ENCODE measurements at regions not wholly inside any gene's neighbourhood (a gene's known extent, or its start where the extent isn't known, plus 50 kb on each side); places are given as distances from the start of the nearest gene placed in this dataset.
"Not testable (repeated sequence)": the region's sequence is repeated elsewhere in the genome, so short reads cannot be mapped to it uniquely, and the experiment has no call there.

GRCh38 chr2:35582637-35583036 is 772.9 kb upstream of the CRIM1 start:
- H3K27ac ChIP-seq (ENCODE audit: insufficient read depth, low read depth, low read length, poor library complexity, severe bottlenecking), result no peak overlapping the region
- 92 to 96% methylated on average over 2 to 3 of the region's 4 CpGs for WGBS, 2 experiments

DNA sequence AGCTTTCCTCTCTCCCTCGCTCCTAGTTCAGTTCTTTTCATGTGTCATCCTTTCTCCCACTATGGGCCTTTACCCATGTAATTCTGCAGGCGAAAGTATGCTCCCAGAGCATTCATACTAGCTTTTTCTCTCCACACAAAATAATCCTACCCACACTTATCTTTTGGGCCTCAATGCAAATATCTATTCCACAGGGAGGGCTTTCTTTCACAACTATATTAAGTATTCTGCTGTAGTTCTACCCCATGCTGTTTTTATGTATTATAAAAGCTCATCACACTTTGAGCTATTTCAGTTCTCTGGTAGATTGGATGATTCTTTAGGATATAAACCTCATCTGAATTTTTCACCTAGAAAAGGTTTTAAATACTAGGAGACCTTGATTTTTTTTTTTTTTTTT is 774.6 kb upstream of the CRIM1 start:
- Histone ChIP-seq H3K4me1 (ENCODE audit: control insufficient read depth, insufficient read depth, low read length) (no peaks in the 10 kb centered on the region), H3K4me3 (ENCODE audit: insufficient read depth, low read depth, low read length) (no peak overlapping the region), H3K36me3 (ENCODE audit: control insufficient read depth, insufficient read depth, low read length) (no peaks in the 10 kb centered on the region), H3K27ac (ENCODE audit: insufficient read depth, low read depth, low read length, poor library complexity, severe bottlenecking) (no peak overlapping the region), H3K9me3 (ENCODE audit: control insufficient read depth, low read length) (peaks cover 3% of the 10 kb centered on the region), H3K27me3 (ENCODE audit: control insufficient read depth, insufficient read depth, low read length, poor library complexity, severe bottlenecking) (no peaks in the 10 kb centered on the region)
- 94% methylated on average over 2 of the region's 2 CpGs for WGBS, 2 experiments

More at GRCh38 chr2:35582637-35583036, 772.9 kb upstream of the CRIM1 start:
- Histone ChIP-seq H3K9me3 (ENCODE audit: control insufficient read depth, low read length) (peaks cover 3% of the 10 kb centered on the region), H3K4me1 (ENCODE audit: control insufficient read depth, insufficient read depth, low read length) (no peaks in the 10 kb centered on the region), H3K4me3 (ENCODE audit: insufficient read depth, low read depth, low read length) (no peak overlapping the region), H3K27me3 (ENCODE audit: control insufficient read depth, insufficient read depth, low read length, poor library complexity, severe bottlenecking) (no peaks in the 10 kb centered on the region), H3K36me3 (ENCODE audit: control insufficient read depth, insufficient read depth, low read length) (no peaks in the 10 kb centered on the region)

GRCh38 chr2:35568574-35568973 is 787.0 kb upstream of the CRIM1 start:
- H3K4me1 ChIP-seq (ENCODE audit: control insufficient read depth, insufficient read depth, low read length); H3K4me3 ChIP-seq (ENCODE audit: insufficient read depth, low read depth, low read length); H3K36me3 ChIP-seq (ENCODE audit: control insufficient read depth, insufficient read depth, low read length); H3K27me3 ChIP-seq (ENCODE audit: control insufficient read depth, insufficient read depth, low read length, poor library complexity, severe bottlenecking); H3K27ac ChIP-seq (ENCODE audit: insufficient read depth, low read depth, low read length, poor library complexity, severe bottlenecking); H3K9me3 ChIP-seq (ENCODE audit: control insufficient read depth, low read length): not testable (repeated sequence)
- WGBS, 2 experiments, result 97 to 98% methylated on average over 14 of the region's 14 CpGs

DNA sequence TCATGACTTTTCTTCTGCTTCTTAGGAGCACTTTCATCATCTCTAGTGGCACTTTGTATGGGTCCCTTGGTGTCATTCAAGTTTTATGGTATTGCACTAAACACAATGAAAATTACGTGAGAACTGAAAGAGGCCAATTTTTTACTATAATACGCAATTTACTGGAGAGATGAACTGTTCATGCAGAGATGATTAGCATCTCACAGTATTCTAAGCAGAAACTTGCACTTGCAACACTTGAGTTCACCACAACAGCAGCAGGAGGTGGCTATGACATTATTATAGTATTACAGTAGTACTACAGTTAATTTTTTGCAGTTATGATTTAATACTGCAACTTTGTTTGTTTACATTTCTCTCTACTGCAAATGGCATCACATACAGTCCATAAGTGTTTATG is 793.1 kb upstream of the CRIM1 start:
- no peaks in the 10 kb centered on the region for H3K27me3 ChIP-seq (ENCODE audit: control insufficient read depth, insufficient read depth, low read length, poor library complexity, severe bottlenecking)

DNA sequence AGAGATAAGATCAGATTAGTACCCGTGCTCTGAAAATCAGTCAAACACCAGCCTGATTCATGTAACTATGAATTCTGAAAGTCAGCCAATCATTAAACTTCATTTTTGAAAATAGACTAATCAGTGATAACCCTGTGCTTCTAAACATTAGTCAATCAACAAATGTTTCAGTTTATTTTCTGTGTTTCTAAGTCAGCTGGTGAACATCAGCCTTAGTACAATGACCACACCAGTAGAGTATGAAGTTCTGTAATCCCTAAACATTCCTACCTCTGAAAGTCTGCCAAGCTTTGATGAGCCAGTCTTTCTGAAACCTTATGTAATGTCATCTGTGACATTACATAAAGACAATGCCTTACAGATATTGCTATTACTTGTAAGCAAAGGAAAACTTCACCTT is 807.4 kb upstream of the CRIM1 start:
- no peaks in the 10 kb centered on the region for H3K4me1 ChIP-seq (ENCODE audit: control insufficient read depth, insufficient read depth, low read length)
- H3K27ac ChIP-seq (ENCODE audit: insufficient read depth, low read depth, low read length, poor library complexity, severe bottlenecking), result no peak overlapping the region
- 85 to 95% methylated on average over 1 of the region's 1 CpG for WGBS, 2 experiments
- no peaks in the 10 kb centered on the region for H3K27me3 ChIP-seq (ENCODE audit: control insufficient read depth, insufficient read depth, low read length, poor library complexity, severe bottlenecking)
- H3K4me3 ChIP-seq (ENCODE audit: insufficient read depth, low read depth, low read length), result no peak overlapping the region
- H3K36me3 ChIP-seq (ENCODE audit: control insufficient read depth, insufficient read depth, low read length), result no peaks in the 10 kb centered on the region
- no peaks in the 10 kb centered on the region for H3K9me3 ChIP-seq (ENCODE audit: control insufficient read depth, low read length)

More for the DNA sequence above, 793.1 kb upstream of the CRIM1 start:
- Histone ChIP-seq H3K4me1 (ENCODE audit: control insufficient read depth, insufficient read depth, low read length) (no peaks in the 10 kb centered on the region), H3K4me3 (ENCODE audit: insufficient read depth, low read depth, low read length) (no peak overlapping the region), H3K27ac (ENCODE audit: insufficient read depth, low read depth, low read length, poor library complexity, severe bottlenecking) (no peak overlapping the region), H3K36me3 (ENCODE audit: control insufficient read depth, insufficient read depth, low read length) (no peaks in the 10 kb centered on the region), H3K9me3 (ENCODE audit: control insufficient read depth, low read length) (no peaks in the 10 kb centered on the region)
- 94 to 96% methylated on average over 2 of the region's 2 CpGs for WGBS, 2 experiments

DNA sequence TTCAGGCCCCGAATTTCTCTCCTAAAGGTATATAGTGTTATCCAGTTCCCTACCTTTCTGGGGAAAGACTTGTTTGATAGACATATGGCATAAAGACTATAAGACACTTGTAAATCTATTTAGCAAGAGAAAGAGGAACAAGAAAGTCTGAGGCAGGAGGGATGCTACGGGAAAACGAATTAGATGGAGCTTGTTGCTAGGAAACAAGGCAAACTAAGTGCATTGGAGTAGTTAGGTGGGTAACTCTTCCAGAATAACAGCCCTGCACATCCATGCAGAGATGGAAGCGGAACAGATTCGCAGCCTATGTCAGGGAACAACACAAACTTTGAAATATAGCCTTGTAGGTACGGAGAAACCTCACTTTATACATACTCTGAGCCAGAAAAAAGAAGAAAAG is 810.3 kb upstream of the CRIM1 start:
- Histone ChIP-seq H3K9me3 (ENCODE audit: control insufficient read depth, low read length) (no peaks in the 10 kb centered on the region), H3K27me3 (ENCODE audit: control insufficient read depth, insufficient read depth, low read length, poor library complexity, severe bottlenecking) (no peaks in the 10 kb centered on the region), H3K4me3 (ENCODE audit: insufficient read depth, low read depth, low read length) (no peak overlapping the region), H3K4me1 (ENCODE audit: control insufficient read depth, insufficient read depth, low read length) (no peaks in the 10 kb centered on the region), H3K27ac (ENCODE audit: insufficient read depth, low read depth, low read length, poor library complexity, severe bottlenecking) (no peak overlapping the region), H3K36me3 (ENCODE audit: control insufficient read depth, insufficient read depth, low read length) (no peaks in the 10 kb centered on the region)
- WGBS, 2 experiments, result 91% methylated on average over 5 to 6 of the region's 6 CpGs

DNA sequence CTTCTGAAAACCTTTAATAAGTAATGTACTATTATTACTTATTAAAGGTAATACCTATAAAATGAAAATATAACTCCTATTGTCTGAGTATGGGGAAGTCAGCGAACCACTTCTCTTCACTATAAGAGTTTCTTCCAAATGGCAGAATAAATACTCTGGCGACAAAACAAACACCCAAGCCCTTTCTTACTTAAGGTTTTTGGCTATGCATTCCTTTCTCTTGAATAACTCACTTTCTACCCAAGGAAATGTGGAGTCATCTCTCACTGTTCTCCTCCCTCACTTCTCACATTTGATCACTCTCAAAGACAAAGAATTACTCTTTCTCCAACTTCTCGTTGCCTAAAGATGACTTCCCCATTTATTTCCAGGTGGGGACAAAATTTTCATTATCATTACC is 816.8 kb upstream of the CRIM1 start:
- H3K27ac ChIP-seq (ENCODE audit: insufficient read depth, low read depth, low read length, poor library complexity, severe bottlenecking), result no peak overlapping the region
- 90 to 98% methylated on average over 3 of the region's 3 CpGs for WGBS, 2 experiments

GRCh38 chr2:35530615-35531135 is 824.9 kb upstream of the CRIM1 start:
- H3K27ac ChIP-seq (ENCODE audit: insufficient read depth, low read depth, low read length, poor library complexity, severe bottlenecking), result no peak overlapping the region
- H3K36me3 ChIP-seq (ENCODE audit: control insufficient read depth, insufficient read depth, low read length), result no peaks in the 10 kb centered on the region
- H3K27me3 ChIP-seq (ENCODE audit: control insufficient read depth, insufficient read depth, low read length, poor library complexity, severe bottlenecking), result no peaks in the 10 kb centered on the region
- 92 to 93% methylated on average over 5 of the region's 5 CpGs for WGBS, 2 experiments
- no peak overlapping the region for H3K4me3 ChIP-seq (ENCODE audit: insufficient read depth, low read depth, low read length)
- no peaks in the 10 kb centered on the region for H3K9me3 ChIP-seq (ENCODE audit: control insufficient read depth, low read length)
- H3K4me1 ChIP-seq (ENCODE audit: control insufficient read depth, insufficient read depth, low read length), result no peaks in the 10 kb centered on the region

More for the DNA sequence above, 816.8 kb upstream of the CRIM1 start:
- Histone ChIP-seq H3K36me3 (ENCODE audit: control insufficient read depth, insufficient read depth, low read length) (no peaks in the 10 kb centered on the region), H3K4me3 (ENCODE audit: insufficient read depth, low read depth, low read length) (no peak overlapping the region), H3K9me3 (ENCODE audit: control insufficient read depth, low read length) (no peaks in the 10 kb centered on the region), H3K27me3 (ENCODE audit: control insufficient read depth, insufficient read depth, low read length, poor library complexity, severe bottlenecking) (no peaks in the 10 kb centered on the region), H3K4me1 (ENCODE audit: control insufficient read depth, insufficient read depth, low read length) (no peaks in the 10 kb centered on the region)

GRCh38 chr2:35526741-35527140 is 828.8 kb upstream of the CRIM1 start:
- no peaks in the 10 kb centered on the region for H3K27me3 ChIP-seq (ENCODE audit: control insufficient read depth, insufficient read depth, low read length, poor library complexity, severe bottlenecking)
- no peak overlapping the region for H3K4me3 ChIP-seq (ENCODE audit: insufficient read depth, low read depth, low read length)
- H3K9me3 ChIP-seq (ENCODE audit: control insufficient read depth, low read length), result no peaks in the 10 kb centered on the region
- H3K36me3 ChIP-seq (ENCODE audit: control insufficient read depth, insufficient read depth, low read length), result no peaks in the 10 kb centered on the region
- H3K27ac ChIP-seq (ENCODE audit: insufficient read depth, low read depth, low read length, poor library complexity, severe bottlenecking), result no peak overlapping the region
- WGBS, 2 experiments, result 89% methylated on average over 1 of the region's 2 CpGs; no CpG with 5 or more reads in 1 of the 2 experiments
- H3K4me1 ChIP-seq (ENCODE audit: control insufficient read depth, insufficient read depth, low read length), result no peaks in the 10 kb centered on the region

- Histone ChIP-seq H3K27me3 (ENCODE audit: control insufficient read depth, insufficient read depth, low read length, poor library complexity, severe bottlenecking) (no peaks in the 10 kb centered on the region), H3K36me3 (ENCODE audit: control insufficient read depth, insufficient read depth, low read length) (no peaks in the 10 kb centered on the region), H3K9me3 (ENCODE audit: control insufficient read depth, low read length) (no peaks in the 10 kb centered on the region), H3K4me1 (ENCODE audit: control insufficient read depth, insufficient read depth, low read length) (no peaks in the 10 kb centered on the region), H3K4me3 (ENCODE audit: insufficient read depth, low read depth, low read length) (no peak overlapping the region), H3K27ac (ENCODE audit: insufficient read depth, low read depth, low read length, poor library complexity, severe bottlenecking) (no peak overlapping the region)
- 71 to 73% methylated on average over 3 of the region's 3 CpGs for WGBS, 2 experiments
Measured at GRCh38 chr2:35522450-35522849, 833.1 kb upstream of the CRIM1 start.

- no peaks in the 10 kb centered on the region for H3K36me3 ChIP-seq (ENCODE audit: control insufficient read depth, insufficient read depth, low read length)
- H3K4me3 ChIP-seq (ENCODE audit: insufficient read depth, low read depth, low read length), result no peak overlapping the region
- no peaks in the 10 kb centered on the region for H3K4me1 ChIP-seq (ENCODE audit: control insufficient read depth, insufficient read depth, low read length)
- WGBS, 2 experiments, result 87 to 94% methylated on average over 3 of the region's 3 CpGs
- H3K27me3 ChIP-seq (ENCODE audit: control insufficient read depth, insufficient read depth, low read length, poor library complexity, severe bottlenecking), result no peaks in the 10 kb centered on the region
- no peak overlapping the region for H3K27ac ChIP-seq (ENCODE audit: insufficient read depth, low read depth, low read length, poor library complexity, severe bottlenecking)
- H3K9me3 ChIP-seq (ENCODE audit: control insufficient read depth, low read length), result no peaks in the 10 kb centered on the region
Measured at GRCh38 chr2:35510636-35511035, 844.9 kb upstream of the CRIM1 start.

Measured in ectodermal cell (in vitro differentiated cells).